ENCODE measurements at regions not wholly inside any gene's neighbourhood (a gene's known extent, or its start where the extent isn't known, plus 50 kb on each side); places are given as distances from the start of the nearest gene placed in this dataset.

GRCh38 chr21:18157406-18157805 is 87.2 kb upstream of the CHODL start:
- no peak for DNase-seq (ENCODE audit: low spot score, unreplicated experiment)
- no peaks in the 10 kb centered on the region for H3K4me1 Mint-ChIP-seq (ENCODE audit: low read depth)
- TF ChIP-seq CTCF (IDR thresholded peaks at IDR 0.05; ENCODE audit: unreplicated experiment): no peak
- no peaks in the 10 kb centered on the region for H3K36me3 Mint-ChIP-seq (ENCODE audit: insufficient read depth)
- no peaks in the 10 kb centered on the region for H3K27me3 Mint-ChIP-seq
- H3K9me3 Mint-ChIP-seq (ENCODE audit: low read depth): no peaks in the 10 kb centered on the region
- no peak overlapping the region for H3K4me3 Mint-ChIP-seq (ENCODE audit: low read depth)
- no peak overlapping the region for H3K27ac Mint-ChIP-seq

- no peak for DNase-seq (ENCODE audit: low spot score, unreplicated experiment)
- Mint-ChIP-seq H3K36me3 (ENCODE audit: insufficient read depth) (no peaks in the 10 kb centered on the region), H3K27me3 (no peaks in the 10 kb centered on the region), H3K27ac (no peak overlapping the region), H3K9me3 (ENCODE audit: low read depth) (no peaks in the 10 kb centered on the region), H3K4me1 (ENCODE audit: low read depth) (no peaks in the 10 kb centered on the region), H3K4me3 (ENCODE audit: low read depth) (no peak overlapping the region)
- no peak for TF ChIP-seq CTCF (IDR thresholded peaks at IDR 0.05; ENCODE audit: unreplicated experiment)
Measured at GRCh38 chr21:18155508-18156193, 89.0 kb upstream of the CHODL start.

GRCh38 chr21:18153063-18153462 is 91.6 kb upstream of the CHODL start:
- H3K4me3 Mint-ChIP-seq (ENCODE audit: low read depth): no peak overlapping the region

GRCh38 chr21:18152371-18152770 is 92.3 kb upstream of the CHODL start:
- DNase-seq (ENCODE audit: low spot score, unreplicated experiment): no peak
- Mint-ChIP-seq H3K9me3 (ENCODE audit: low read depth) (no peaks in the 10 kb centered on the region), H3K27me3 (no peaks in the 10 kb centered on the region), H3K4me3 (ENCODE audit: low read depth) (no peak overlapping the region), H3K27ac (no peak overlapping the region), H3K4me1 (ENCODE audit: low read depth) (no peaks in the 10 kb centered on the region), H3K36me3 (ENCODE audit: insufficient read depth) (no peaks in the 10 kb centered on the region)
- no peak for TF ChIP-seq CTCF (IDR thresholded peaks at IDR 0.05; ENCODE audit: unreplicated experiment)

More at GRCh38 chr21:18153063-18153462, 91.6 kb upstream of the CHODL start:
- H3K27me3 Mint-ChIP-seq: no peaks in the 10 kb centered on the region
- no peaks in the 10 kb centered on the region for H3K9me3 Mint-ChIP-seq (ENCODE audit: low read depth)
- DNase-seq (ENCODE audit: low spot score, unreplicated experiment): no peak
- no peak overlapping the region for H3K27ac Mint-ChIP-seq
- no peaks in the 10 kb centered on the region for H3K4me1 Mint-ChIP-seq (ENCODE audit: low read depth)
- H3K36me3 Mint-ChIP-seq (ENCODE audit: insufficient read depth): no peaks in the 10 kb centered on the region
- no peak for TF ChIP-seq CTCF (IDR thresholded peaks at IDR 0.05; ENCODE audit: unreplicated experiment)

GRCh38 chr21:18151046-18151445 is 93.6 kb upstream of the CHODL start:
- no peak for DNase-seq (ENCODE audit: low spot score, unreplicated experiment)
- Mint-ChIP-seq H3K4me3 (ENCODE audit: low read depth) (no peak overlapping the region), H3K4me1 (ENCODE audit: low read depth) (no peaks in the 10 kb centered on the region), H3K27ac (no peak overlapping the region), H3K9me3 (ENCODE audit: low read depth) (no peaks in the 10 kb centered on the region), H3K36me3 (ENCODE audit: insufficient read depth) (no peaks in the 10 kb centered on the region), H3K27me3 (no peaks in the 10 kb centered on the region)
- TF ChIP-seq CTCF (IDR thresholded peaks at IDR 0.05; ENCODE audit: unreplicated experiment): no peak
